ENCODE measurements at regions not wholly inside any gene's neighbourhood (a gene's known extent, or its start where the extent isn't known, plus 50 kb on each side); places are given as distances from the start of the nearest gene placed in this dataset.
"Not testable (repeated sequence)": the region's sequence is repeated elsewhere in the genome, so short reads cannot be mapped to it uniquely, and the experiment has no call there.

- Histone ChIP-seq H3K9me3 (no peaks in the 10 kb centered on the region), H3K27ac (no peak overlapping the region), H3K36me3 (no peaks in the 10 kb centered on the region), H3K27me3 (no peaks in the 10 kb centered on the region), H3K4me1 (no peaks in the 10 kb centered on the region), H3K4me3 (no peak overlapping the region)
- intact Hi-C loops (cut with DNase I), result no loop called here
- DNase-seq (no peak), ATAC-seq (no peak)
- TF ChIP-seq CTCF (IDR thresholded peaks at IDR 0.05), result no peak
These were observed 325.7 kb upstream of the STXBP6 start for GRCh38 chr14:25375639-25376038.

GRCh38 chr14:25371068-25371467, 321.1 kb upstream of the STXBP6 start:
- Histone ChIP-seq H3K4me1 (no peaks in the 10 kb centered on the region), H3K27ac (no peak overlapping the region), H3K36me3 (no peaks in the 10 kb centered on the region), H3K4me3 (no peak overlapping the region), H3K27me3 (no peaks in the 10 kb centered on the region), H3K9me3 (peaks cover 0 to 10% of the 10 kb centered on the region in 2 donors)
- intact Hi-C loops (cut with DNase I), result no loop called here
- no peak for ATAC-seq
- DNase-seq, result no peak
- TF ChIP-seq CTCF (IDR thresholded peaks at IDR 0.05), result no peak

GRCh38 chr14:25370057-25370456, 320.1 kb upstream of the STXBP6 start:
- DNase-seq, result peak in 1 of 4 donors; percentile 37
- H3K4me3 ChIP-seq; H3K36me3 ChIP-seq; H3K27me3 ChIP-seq; ATAC-seq; H3K27ac ChIP-seq; H3K9me3 ChIP-seq; H3K4me1 ChIP-seq; intact Hi-C loops (cut with DNase I): not testable (repeated sequence)

- no peak for DNase-seq
- H3K27ac ChIP-seq, result no peak overlapping the region
- no peaks in the 10 kb centered on the region for H3K4me1 ChIP-seq
- intact Hi-C loops (cut with DNase I), result no loop called here
- no peak for TF ChIP-seq CTCF (IDR thresholded peaks at IDR 0.05)
- H3K4me3 ChIP-seq, result no peak overlapping the region
- no peak for ATAC-seq
- H3K27me3 ChIP-seq, result no peaks in the 10 kb centered on the region
- peaks cover 0 to 3% of the 10 kb centered on the region in 2 donors for H3K9me3 ChIP-seq
- no peaks in the 10 kb centered on the region for H3K36me3 ChIP-seq
These were observed 308.4 kb upstream of the STXBP6 start for GRCh38 chr14:25358330-25358729.

DNA sequence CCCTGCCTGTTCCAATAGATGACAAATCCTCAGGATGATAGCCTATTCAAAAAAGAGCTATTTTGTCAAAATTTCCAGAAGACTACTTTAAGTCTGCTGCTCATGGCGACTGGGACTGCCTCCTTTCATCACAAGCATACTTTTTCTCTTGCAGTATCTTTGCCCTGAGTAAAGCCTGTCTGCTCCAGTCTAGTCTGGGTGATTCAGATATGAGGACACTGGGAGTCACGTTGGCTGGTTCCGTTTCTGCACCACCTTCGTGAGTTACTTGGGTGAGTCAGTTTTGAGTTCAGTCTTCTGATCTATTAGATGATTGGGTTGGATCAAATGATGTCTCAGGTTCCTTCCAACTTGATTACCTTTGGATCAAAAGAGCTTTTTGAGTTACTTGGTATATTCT, 301.3 kb upstream of the STXBP6 start:
- Histone ChIP-seq H3K36me3 (no peaks in the 10 kb centered on the region), H3K27ac (no peak overlapping the region), H3K9me3 (no peaks in the 10 kb centered on the region), H3K4me3 (no peak overlapping the region), H3K27me3 (no peaks in the 10 kb centered on the region), H3K4me1 (no peaks in the 10 kb centered on the region)
- intact Hi-C loops (cut with DNase I), result no loop called here
- DNase-seq (no peak), ATAC-seq (no peak)
- TF ChIP-seq CTCF (IDR thresholded peaks at IDR 0.05), result no peak

- no peaks in the 10 kb centered on the region for H3K27me3 ChIP-seq
- H3K4me1 ChIP-seq, result no peaks in the 10 kb centered on the region
- ATAC-seq (no peak), DNase-seq (peak in 1 of 4 donors; percentile 8)
- H3K4me3 ChIP-seq, result no peak overlapping the region
- no peak for TF ChIP-seq CTCF (IDR thresholded peaks at IDR 0.05)
- no peaks in the 10 kb centered on the region for H3K36me3 ChIP-seq
- H3K27ac ChIP-seq, result no peak overlapping the region
- intact Hi-C loops (cut with DNase I), result no loop called here
- H3K9me3 ChIP-seq, result no peaks in the 10 kb centered on the region
These were observed 300.9 kb upstream of the STXBP6 start for GRCh38 chr14:25350802-25351201.

Data from left lung (tissue), 4 donors.